ENCODE measurements at regions not wholly inside any gene's neighbourhood (a gene's known extent, or its start where the extent isn't known, plus 50 kb on each side); places are given as distances from the start of the nearest gene placed in this dataset.
A peak's percentile ranks its signal among the peaks of the same experiment; 100 is the strongest.

- DNase-seq (ENCODE audit: low read depth) = no peak
- Histone ChIP-seq H3K4me3 (ENCODE audit: low read depth, low read length) (no peak overlapping the region), H3K36me3 (ENCODE audit: control insufficient read depth, insufficient read depth, low read length) (no peaks in the 10 kb centered on the region), H3K27me3 (ENCODE audit: control insufficient read depth, insufficient read depth, low read length) (no peaks in the 10 kb centered on the region)
- no peak for TF ChIP-seq CTCF (IDR thresholded peaks at IDR 0.05; ENCODE audit: insufficient read depth, low read length, poor library complexity, severe bottlenecking)
Measured at GRCh38 chr2:143946436-143947391, 573.2 kb downstream of the ZEB2 start.

GRCh38 chr2:143942486-143942885 lies 577.4 kb downstream of the ZEB2 start:
- no peaks in the 10 kb centered on the region for H3K27me3 ChIP-seq (ENCODE audit: control insufficient read depth, insufficient read depth, low read length)
- H3K36me3 ChIP-seq (ENCODE audit: control insufficient read depth, insufficient read depth, low read length) = no peaks in the 10 kb centered on the region
- no peak for TF ChIP-seq CTCF (IDR thresholded peaks at IDR 0.05; ENCODE audit: insufficient read depth, low read length, poor library complexity, severe bottlenecking)
- DNase-seq (ENCODE audit: low read depth) = no peak
- no peak overlapping the region for H3K4me3 ChIP-seq (ENCODE audit: low read depth, low read length)

- Histone ChIP-seq H3K4me3 (ENCODE audit: low read depth, low read length) (no peak overlapping the region), H3K27me3 (ENCODE audit: control insufficient read depth, insufficient read depth, low read length) (no peaks in the 10 kb centered on the region), H3K36me3 (ENCODE audit: control insufficient read depth, insufficient read depth, low read length) (no peaks in the 10 kb centered on the region)
- no peak for TF ChIP-seq CTCF (IDR thresholded peaks at IDR 0.05; ENCODE audit: insufficient read depth, low read length, poor library complexity, severe bottlenecking)
- no peak for DNase-seq (ENCODE audit: low read depth)
Measured at GRCh38 chr2:143940720-143941119, 579.2 kb downstream of the ZEB2 start.

GRCh38 chr2:143939626-143940330 lies 580.1 kb downstream of the ZEB2 start:
- Histone ChIP-seq H3K27me3 (ENCODE audit: control insufficient read depth, insufficient read depth, low read length) (no peaks in the 10 kb centered on the region), H3K36me3 (ENCODE audit: control insufficient read depth, insufficient read depth, low read length) (no peaks in the 10 kb centered on the region), H3K4me3 (ENCODE audit: low read depth, low read length) (no peak overlapping the region)
- no peak for TF ChIP-seq CTCF (IDR thresholded peaks at IDR 0.05; ENCODE audit: insufficient read depth, low read length, poor library complexity, severe bottlenecking)
- DNase-seq (ENCODE audit: low read depth) = no peak

GRCh38 chr2:143937723-143938350 lies 582.1 kb downstream of the ZEB2 start:
- DNase-seq (ENCODE audit: low read depth) = no peak
- no peaks in the 10 kb centered on the region for H3K36me3 ChIP-seq (ENCODE audit: control insufficient read depth, insufficient read depth, low read length)
- no peaks in the 10 kb centered on the region for H3K27me3 ChIP-seq (ENCODE audit: control insufficient read depth, insufficient read depth, low read length)
- no peak for TF ChIP-seq CTCF (IDR thresholded peaks at IDR 0.05; ENCODE audit: insufficient read depth, low read length, poor library complexity, severe bottlenecking)
- peak overlapping the region; percentile 46 for H3K4me3 ChIP-seq (ENCODE audit: low read depth, low read length)
